DOHH2 (cell line): ENCODE measurements at regions not wholly inside any gene's neighbourhood (a gene's known extent, or its start where the extent isn't known, plus 50 kb on each side); places are given as distances from the start of the nearest gene placed in this dataset.

Experiments used
- EZH2phosphoT487 ChIP-seq: fragments of 200-600 bp; sonication (generic); IDR thresholded peaks from 2 replicates; pipeline ENCODE4 v1.6.1; 2017; ENCODE audit warnings: borderline replicate concordance, mild to moderate bottlenecking, antibody characterized with exemption, low read length, moderate library complexity, mixed read lengths
- TF ChIP-seq, protein P1 (sequence below): fragments of 200-600 bp; sonication (generic); IDR thresholded peaks from one replicate; pipeline ENCODE4 v1.5.1; 2014; ENCODE audit warnings: antibody characterized with exemption, mild to moderate bottlenecking, low read depth, low read length; ENCODE audit not compliant: poor library complexity, severe bottlenecking

DNA sequence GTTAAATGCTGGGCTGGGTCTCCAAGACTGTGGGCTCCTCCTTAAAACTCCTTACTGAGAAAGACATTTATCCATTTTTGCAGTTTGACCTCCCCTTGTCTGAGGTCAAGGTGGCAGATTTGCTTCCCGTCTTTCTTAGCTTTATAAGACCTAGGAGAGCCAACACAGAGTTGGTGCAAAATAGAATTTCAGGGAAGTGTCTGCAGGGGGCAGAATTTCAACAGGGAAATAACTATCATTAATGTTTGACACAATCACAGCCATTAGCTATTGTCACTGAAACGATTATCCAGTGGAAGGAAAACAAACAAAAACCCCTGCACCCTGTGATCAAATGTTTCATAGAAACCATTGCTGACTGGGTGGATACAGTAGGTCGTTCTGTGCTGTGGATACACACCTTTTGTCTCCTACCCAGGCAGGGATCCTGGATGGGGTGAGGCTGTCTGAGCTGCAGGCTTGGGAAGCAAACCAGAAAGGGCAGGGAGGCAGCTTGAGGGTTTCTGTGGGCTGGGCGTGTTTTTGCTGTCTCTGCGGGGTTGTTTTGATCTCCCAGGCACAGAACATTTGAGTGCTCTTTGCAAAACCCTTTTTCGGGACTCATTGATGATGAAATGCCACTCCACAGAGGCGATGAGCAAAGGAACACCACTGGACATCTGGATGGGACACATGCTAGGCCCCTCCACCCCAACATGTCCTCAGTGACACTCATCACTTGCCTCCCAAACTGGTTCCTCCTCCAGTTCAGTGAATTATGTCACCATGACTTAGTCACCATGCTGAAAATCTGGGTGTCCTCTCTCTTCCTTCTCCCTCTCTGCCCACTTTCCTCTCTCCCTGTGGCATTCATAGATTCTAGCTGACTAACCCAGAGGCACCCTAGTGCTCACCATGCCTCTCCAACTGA, 94.2 kb upstream of the SERBP1 start:
- TF ChIP-seq, protein P1, sequence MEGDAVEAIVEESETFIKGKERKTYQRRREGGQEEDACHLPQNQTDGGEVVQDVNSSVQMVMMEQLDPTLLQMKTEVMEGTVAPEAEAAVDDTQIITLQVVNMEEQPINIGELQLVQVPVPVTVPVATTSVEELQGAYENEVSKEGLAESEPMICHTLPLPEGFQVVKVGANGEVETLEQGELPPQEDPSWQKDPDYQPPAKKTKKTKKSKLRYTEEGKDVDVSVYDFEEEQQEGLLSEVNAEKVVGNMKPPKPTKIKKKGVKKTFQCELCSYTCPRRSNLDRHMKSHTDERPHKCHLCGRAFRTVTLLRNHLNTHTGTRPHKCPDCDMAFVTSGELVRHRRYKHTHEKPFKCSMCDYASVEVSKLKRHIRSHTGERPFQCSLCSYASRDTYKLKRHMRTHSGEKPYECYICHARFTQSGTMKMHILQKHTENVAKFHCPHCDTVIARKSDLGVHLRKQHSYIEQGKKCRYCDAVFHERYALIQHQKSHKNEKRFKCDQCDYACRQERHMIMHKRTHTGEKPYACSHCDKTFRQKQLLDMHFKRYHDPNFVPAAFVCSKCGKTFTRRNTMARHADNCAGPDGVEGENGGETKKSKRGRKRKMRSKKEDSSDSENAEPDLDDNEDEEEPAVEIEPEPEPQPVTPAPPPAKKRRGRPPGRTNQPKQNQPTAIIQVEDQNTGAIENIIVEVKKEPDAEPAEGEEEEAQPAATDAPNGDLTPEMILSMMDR: peak; percentile 54
- no peak for TF ChIP-seq EZH2phosphoT487
